ENCODE measurements at regions not wholly inside any gene's neighbourhood (a gene's known extent, or its start where the extent isn't known, plus 50 kb on each side); places are given as distances from the start of the nearest gene placed in this dataset.

DNA sequence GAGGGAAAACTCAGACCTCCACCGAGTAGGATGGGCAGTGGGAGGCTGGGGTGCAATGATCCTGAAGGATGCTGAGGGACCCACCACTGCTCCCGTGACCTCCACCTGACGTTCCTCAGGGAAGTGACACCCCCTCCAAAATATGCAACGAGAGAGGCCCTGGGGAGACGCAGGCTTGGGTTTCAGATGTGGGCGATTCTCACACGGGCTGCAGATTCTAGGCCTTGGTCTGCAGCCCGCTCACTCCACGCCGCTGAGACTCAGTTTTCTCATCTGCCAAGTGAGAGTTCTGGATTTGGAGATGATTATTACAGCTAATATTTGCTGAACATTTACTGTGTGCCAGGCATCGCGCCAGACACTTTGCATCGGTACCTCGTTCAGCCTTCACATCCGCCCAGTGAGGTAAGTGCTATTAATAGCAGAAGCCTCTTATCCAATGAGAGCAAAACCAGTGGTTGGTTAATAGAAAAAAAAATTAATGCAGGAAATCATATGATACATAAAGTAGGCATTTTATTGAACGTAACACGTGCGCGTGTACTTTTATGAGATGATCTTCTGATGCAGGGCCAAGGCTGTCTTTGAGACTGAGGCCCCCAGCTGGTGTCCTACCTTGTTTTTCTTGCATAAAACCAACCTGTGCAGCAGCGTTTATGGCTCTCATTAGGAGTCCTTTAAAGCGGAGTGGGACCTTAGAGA lies 102.0 kb upstream of the RUNX3 start:
- 26 to 43% (median 34%) methylated on average over 21 of the region's 21 CpGs for WGBS, 5 donors
- no peaks in the 10 kb centered on the region for H3K27me3 ChIP-seq (replicated peaks in 1 of 7)
- TF ChIP-seq CTCF (IDR thresholded peaks at IDR 0.05 in 8 of 11, conservative IDR thresholded peaks at IDR 0.05 in 3 of 11) = peak in 2 of 11 experiments; percentile 18 to 25
- TF ChIP-seq POLR2A (IDR thresholded peaks at IDR 0.05) = no peak
- TF ChIP-seq POLR2AphosphoS5 (IDR thresholded peaks at IDR 0.05) = peak; percentile 17 to 65 (median 46)
- peaks cover 63 to 98% (median 85%) of the 10 kb centered on the region in 6 donors for H3K4me1 ChIP-seq
- no peaks in the 10 kb centered on the region for H3K36me3 ChIP-seq
- H3K27ac ChIP-seq = peak overlapping the region; percentile 63 to 84 (median 80)
- peak; percentile 84 for DNase-seq
- H3K9me3 ChIP-seq = no peaks in the 10 kb centered on the region
- intact Hi-C loops (cut with DNase I; ENCODE audit: low total_unique reads) = no loop called here
- peak overlapping the region in 1 of 8 donors; percentile 10 for H3K4me3 ChIP-seq

- H3K4me3 ChIP-seq = peak overlapping the region in 1 of 8 donors; percentile 10
- H3K9me3 ChIP-seq = no peaks in the 10 kb centered on the region
- H3K27ac ChIP-seq = peak overlapping the region; percentile 63 to 84 (median 80)
- WGBS, 5 donors = 36 to 57% (median 47%) methylated on average over 8 of the region's 8 CpGs
- intact Hi-C loops (cut with DNase I; ENCODE audit: low total_unique reads) = no loop called here
- no peaks in the 10 kb centered on the region for H3K27me3 ChIP-seq (replicated peaks in 1 of 7)
- DNase-seq = no peak
- no peaks in the 10 kb centered on the region for H3K36me3 ChIP-seq
- TF ChIP-seq POLR2A (IDR thresholded peaks at IDR 0.05) (no peak), CTCF (IDR thresholded peaks at IDR 0.05 in 8 of 11, conservative IDR thresholded peaks at IDR 0.05 in 3 of 11) (no peak), POLR2AphosphoS5 (IDR thresholded peaks at IDR 0.05) (no peak)
- peaks cover 64 to 98% (median 85%) of the 10 kb centered on the region in 6 donors for H3K4me1 ChIP-seq
Measured at GRCh38 chr1:25031601-25031965, 101.5 kb upstream of the RUNX3 start.

DNA sequence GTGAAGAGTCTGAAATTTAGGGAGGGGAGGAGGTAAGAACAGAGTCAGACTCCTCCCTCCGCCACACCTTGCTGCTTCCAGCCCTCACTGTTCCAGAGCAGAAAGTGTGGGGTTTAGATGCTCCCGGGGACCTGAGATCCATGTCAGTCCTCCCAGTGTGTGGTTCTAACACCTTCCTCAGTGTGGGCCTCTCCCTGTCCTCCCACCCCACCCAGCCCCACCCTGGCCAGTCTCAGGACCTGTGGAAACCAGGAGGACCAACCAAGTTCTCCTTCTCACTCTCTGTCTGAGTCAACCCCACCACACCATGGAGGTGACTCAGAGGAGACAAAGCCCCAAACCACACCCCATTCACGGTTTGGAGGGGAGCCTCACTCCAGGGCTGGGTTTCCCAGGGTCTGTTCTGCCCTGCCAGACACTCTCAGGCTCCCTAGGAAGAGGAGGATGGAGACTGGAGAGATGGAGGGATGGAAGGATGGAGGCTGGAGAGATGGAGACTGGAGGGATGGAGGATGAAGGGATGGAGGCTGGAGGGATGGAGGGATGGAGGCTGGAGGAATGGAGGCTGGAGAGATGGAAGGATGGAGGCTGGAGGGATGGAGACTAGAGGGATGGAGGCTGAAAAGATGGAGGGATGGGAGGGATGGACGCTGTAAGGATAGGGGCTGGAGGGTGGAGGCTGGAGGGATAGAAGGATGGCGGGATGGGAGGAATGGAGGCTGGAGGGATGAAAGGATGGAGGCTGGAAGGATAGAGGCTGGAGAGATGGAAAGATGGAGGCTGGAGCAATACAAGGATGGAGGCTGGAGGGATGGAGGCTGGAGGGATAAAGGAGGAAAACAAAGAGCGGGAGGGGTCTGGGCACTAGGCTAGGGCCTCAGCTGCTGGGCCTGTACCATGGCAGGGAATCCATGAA lies 100.9 kb upstream of the RUNX3 start:
- 50 to 64% (median 59%) methylated on average over 6 of the region's 6 CpGs for WGBS, 5 donors
- H3K36me3 ChIP-seq = no peaks in the 10 kb centered on the region
- H3K4me1 ChIP-seq = peaks cover 64 to 99% (median 86%) of the 10 kb centered on the region in 6 donors
- peak overlapping the region; percentile 63 to 84 (median 80) for H3K27ac ChIP-seq
- no peaks in the 10 kb centered on the region for H3K27me3 ChIP-seq (replicated peaks in 1 of 7)
- no peak overlapping the region for H3K4me3 ChIP-seq
- intact Hi-C loops (cut with DNase I; ENCODE audit: low total_unique reads) = no loop called here
- H3K9me3 ChIP-seq = no peaks in the 10 kb centered on the region
- TF ChIP-seq POLR2AphosphoS5 (IDR thresholded peaks at IDR 0.05) = peak in 1 of 3 donors; percentile 21
- no peak for TF ChIP-seq CTCF (IDR thresholded peaks at IDR 0.05 in 8 of 11, conservative IDR thresholded peaks at IDR 0.05 in 3 of 11)
- no peak for DNase-seq

DNA sequence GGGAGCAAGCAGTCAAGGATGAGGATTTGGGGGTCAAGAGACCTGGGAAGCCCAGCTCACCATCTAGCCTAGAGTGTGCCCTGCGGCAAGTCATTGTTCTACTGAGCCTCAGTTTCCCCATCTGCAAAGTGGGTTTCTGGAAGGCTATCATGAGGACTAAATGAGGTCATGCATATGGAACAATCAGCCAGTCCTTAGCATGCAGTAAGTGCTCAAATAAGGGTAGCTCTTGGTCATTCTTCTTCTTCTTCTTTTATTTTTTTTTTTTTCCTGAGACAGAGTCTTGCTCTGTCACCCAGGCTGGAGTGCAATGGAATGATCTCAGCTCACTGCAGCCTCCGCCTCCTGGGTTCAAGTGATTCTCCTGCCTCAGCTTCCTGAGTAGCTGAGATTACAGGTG lies 99.9 kb upstream of the RUNX3 start:
- no peak overlapping the region for H3K4me3 ChIP-seq
- intact Hi-C loops (cut with DNase I; ENCODE audit: low total_unique reads) = no loop called here
- H3K9me3 ChIP-seq = no peaks in the 10 kb centered on the region
- peaks cover 64 to 100% (median 84%) of the 10 kb centered on the region in 6 donors for H3K4me1 ChIP-seq
- TF ChIP-seq POLR2AphosphoS5 (IDR thresholded peaks at IDR 0.05) = no peak
- no peak for TF ChIP-seq POLR2A (IDR thresholded peaks at IDR 0.05)
- TF ChIP-seq CTCF (IDR thresholded peaks at IDR 0.05 in 8 of 11, conservative IDR thresholded peaks at IDR 0.05 in 3 of 11) = no peak
- 86 to 93% (median 89%) methylated on average over 2 of the region's 2 CpGs for WGBS, 5 donors
- no peaks in the 10 kb centered on the region for H3K36me3 ChIP-seq
- DNase-seq = no peak
- no peaks in the 10 kb centered on the region for H3K27me3 ChIP-seq (replicated peaks in 1 of 7)
- peak overlapping the region in 4 of 8 donors; percentile 58 to 84 (median 84) for H3K27ac ChIP-seq

Measured in spleen (tissue), 11 donors.